GM12872 (cell line): ENCODE measurements at regions not wholly inside any gene's neighbourhood (a gene's known extent, or its start where the extent isn't known, plus 50 kb on each side); places are given as distances from the start of the nearest gene placed in this dataset.

Experiments used
- TF ChIP-seq, protein P1 (sequence below): IDR thresholded peaks from 3 replicates; pipeline ENCODE4 v1.5.1; 2011; ENCODE audit warnings: low read depth, mild to moderate bottlenecking, low read length, moderate library complexity; ENCODE audit not compliant: insufficient read depth

DNA sequence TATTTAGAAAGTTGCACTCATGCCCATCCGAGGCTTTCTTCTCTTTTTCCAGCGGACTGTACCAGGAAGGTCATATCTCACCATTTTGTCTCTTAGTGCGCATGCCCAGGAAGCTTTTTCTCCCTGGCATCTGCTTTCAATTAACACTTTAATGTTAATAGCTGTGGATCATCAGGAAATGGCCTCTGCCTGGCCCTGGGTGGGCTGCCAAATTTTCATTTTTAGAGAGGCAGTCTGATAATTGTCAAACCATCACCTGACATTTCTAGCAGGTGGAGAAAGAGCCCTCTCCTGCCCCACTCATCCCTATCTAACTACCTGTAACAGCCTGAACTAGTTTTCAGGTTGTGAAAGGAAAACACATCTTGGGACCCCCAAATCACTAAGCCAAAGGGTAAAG is 257.4 kb upstream of the LRRC4C start:
- TF ChIP-seq, protein P1, sequence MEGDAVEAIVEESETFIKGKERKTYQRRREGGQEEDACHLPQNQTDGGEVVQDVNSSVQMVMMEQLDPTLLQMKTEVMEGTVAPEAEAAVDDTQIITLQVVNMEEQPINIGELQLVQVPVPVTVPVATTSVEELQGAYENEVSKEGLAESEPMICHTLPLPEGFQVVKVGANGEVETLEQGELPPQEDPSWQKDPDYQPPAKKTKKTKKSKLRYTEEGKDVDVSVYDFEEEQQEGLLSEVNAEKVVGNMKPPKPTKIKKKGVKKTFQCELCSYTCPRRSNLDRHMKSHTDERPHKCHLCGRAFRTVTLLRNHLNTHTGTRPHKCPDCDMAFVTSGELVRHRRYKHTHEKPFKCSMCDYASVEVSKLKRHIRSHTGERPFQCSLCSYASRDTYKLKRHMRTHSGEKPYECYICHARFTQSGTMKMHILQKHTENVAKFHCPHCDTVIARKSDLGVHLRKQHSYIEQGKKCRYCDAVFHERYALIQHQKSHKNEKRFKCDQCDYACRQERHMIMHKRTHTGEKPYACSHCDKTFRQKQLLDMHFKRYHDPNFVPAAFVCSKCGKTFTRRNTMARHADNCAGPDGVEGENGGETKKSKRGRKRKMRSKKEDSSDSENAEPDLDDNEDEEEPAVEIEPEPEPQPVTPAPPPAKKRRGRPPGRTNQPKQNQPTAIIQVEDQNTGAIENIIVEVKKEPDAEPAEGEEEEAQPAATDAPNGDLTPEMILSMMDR = no peak

DNA sequence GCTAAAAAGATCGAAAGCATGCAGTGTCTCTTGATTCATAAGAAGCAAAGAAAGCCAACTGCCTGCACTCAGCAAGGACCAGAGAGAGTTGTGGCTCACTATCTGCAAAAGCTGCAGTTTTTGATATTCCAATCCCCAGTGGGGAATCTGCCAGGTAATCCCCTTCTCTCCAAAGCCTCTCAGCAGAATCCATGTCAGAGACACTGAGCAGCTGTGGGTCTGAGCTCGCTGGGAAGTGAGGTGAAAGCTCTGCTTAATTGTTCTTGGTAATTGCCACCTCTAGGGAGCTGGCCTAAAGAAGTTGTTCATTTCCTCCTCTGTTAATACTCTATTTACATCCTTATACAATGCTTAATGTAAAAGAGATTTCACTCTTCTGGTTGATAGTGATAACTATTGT is 261.3 kb upstream of the LRRC4C start:
- TF ChIP-seq, protein P1 = no peak

DNA sequence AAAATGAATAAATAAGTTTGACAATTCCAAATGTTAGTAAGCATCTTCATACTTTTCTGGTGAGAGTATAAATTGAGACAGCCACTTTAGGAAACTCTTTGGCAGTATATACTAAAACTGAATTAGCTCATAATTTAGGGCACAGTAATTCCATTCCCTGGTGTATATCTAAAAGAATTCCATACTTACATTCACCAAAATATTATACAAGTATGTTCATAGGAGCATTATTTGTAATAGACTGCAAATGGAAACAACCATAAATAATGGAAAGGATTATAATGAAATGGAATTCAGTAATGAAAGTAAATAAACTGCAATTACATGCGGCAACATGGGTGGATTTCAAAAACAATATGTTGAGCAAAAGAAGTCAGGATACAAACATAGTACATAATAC is 315.8 kb upstream of the LRRC4C start:
- TF ChIP-seq, protein P1 = no peak

DNA sequence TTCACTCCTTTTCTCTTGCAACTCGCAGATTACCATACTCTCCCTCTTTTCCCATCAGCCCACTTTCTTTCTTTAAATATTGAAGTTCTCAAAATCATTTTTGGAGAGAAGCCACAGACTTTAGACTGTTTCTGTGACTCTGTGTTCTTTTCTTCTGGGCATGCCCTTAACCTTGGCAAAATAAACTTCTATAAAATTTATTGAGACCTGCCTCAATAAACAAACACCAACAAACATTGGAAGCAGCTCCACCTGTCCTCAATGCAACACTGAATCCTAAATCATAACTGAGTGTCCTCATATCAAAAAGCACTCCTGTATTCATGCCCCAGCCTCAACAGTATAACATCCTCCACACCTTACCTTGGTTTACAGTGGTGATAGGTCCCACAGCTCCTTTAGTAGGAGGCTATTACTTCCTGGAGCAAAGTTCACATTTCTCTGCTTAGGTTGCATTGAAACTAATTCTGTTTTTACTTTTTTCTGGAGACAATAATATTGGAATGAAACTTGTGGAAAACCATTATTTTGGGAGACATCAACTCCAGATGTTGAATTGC is 320.0 kb upstream of the LRRC4C start:
- TF ChIP-seq, protein P1 = no peak

DNA sequence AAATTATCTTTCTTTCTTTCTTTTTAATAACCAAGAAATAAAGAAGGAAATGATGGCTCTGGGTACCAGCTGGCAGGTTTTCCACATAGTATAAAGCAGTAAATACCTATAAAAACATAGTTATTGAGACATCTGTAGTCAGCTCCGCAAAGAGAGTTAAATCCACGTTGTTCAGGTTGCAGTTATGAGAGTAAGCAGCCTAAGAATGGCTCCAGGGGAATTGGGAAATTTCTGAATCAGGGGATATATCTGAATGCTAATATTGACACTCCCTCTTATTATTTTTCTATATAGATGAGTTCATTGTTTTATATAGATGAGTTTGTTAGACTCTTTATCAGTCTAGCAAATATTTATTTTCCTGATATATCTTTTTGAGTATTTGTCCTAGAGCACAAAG is 322.0 kb upstream of the LRRC4C start:
- TF ChIP-seq, protein P1 = no peak

DNA sequence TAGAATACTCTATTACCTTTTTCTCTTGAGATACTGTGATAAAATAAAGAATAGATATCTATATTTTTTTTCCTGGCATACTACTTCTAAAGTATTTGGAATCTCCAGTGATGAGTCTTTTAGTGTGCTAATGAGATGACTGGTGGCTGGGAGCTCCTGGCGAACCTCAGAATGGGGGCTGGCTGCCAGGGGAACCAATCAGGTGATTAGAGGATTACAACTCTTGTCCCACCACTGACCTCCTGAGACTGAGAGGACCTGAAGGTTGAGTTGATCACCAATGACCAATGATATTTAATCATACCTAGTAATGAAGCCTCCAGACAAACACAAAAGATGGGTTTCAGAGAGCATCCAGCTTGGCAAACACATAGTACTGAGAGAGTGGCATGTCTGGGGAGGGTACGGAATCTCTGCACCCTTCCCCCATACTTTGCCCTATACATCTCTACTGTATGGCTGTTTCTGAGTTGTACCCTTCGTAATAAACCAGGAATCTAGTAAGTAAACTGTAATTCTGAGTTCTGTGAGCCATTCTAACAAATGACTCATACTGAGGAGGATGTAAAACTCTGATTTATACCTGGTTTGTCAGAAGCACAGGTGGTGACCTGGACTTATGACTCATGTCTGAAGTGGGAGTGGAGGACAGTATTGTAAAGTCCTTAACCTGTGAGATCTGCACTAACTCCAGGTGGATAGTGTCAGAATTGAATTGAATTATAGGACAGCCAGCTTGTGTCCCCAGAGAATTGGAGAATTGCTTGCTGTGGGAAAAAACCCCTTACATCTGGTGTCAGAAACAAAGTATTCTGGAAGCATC is 325.3 kb upstream of the LRRC4C start:
- TF ChIP-seq, protein P1 = no peak

DNA sequence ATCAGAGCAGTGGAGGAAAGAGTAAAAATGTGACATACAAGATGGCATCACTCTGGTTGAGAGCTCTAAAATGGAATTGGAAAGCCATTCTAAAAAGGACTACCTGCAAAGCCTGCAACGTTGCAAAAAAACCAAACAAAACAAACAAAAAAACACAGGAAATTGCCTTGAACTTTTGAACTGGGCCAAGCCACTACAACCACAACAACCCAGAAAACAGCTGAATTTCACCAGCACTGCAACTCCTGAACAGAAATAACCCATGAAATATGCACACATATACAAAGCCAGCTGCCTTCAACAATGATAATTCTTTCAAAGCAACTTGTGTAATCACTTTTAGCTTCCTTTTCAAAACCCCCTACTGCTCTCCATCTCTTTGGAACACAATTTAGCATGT is 326.6 kb upstream of the LRRC4C start:
- TF ChIP-seq, protein P1 = no peak
